ENCODE measurements at regions not wholly inside any gene's neighbourhood (a gene's known extent, or its start where the extent isn't known, plus 50 kb on each side); places are given as distances from the start of the nearest gene placed in this dataset.

DNA sequence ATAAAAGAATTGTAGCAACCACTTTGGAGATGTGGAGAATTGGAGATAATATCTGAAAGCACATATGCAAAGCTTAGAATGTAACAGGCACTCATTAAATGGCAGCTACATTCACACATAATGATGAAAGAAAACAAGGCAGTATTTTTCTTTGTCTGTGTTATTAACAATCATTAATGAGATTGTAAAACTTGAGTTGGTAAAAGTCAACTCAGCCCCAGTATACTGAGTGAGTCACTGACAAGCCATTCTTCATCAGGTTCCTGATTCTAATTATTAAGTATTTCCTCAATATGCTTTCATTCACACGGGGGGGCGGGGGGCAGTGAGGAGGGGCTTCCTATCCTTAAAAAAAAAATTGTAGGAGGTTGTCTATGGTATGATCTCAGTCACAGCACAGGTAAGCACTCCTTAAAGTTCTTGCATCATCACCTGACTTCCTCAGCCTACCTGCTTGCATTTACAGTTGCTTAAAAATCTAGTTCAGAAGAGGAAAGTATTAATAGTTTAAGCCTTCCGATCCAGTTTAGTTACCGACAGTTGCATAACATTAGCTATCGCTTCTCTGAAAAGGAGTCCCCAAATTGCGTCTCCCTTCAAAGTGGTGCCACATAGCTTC, 379.8 kb downstream of the EFNA5 start:
- ChIA-PET CTCF (interaction anchor here in 1 of 2 donors (0.7 kb wide), 1 partner anchor 1988 kb away, joined by 4 read pairs; no protein-coding TSS in a partner anchor), POLR2A (interaction anchor here in 1 of 2 donors (0.6 kb wide), 1 partner anchor 296 kb away, joined by 3 read pairs; no protein-coding TSS in a partner anchor)
- 100% methylated on average over 4 of the region's 6 CpGs for WGBS (ENCODE audit: insufficient coverage)
- H3K4me1 Mint-ChIP-seq, result peaks cover 0 to 4% (median 4%) of the 10 kb centered on the region in 3 donors
- no peaks in the 10 kb centered on the region for H3K36me3 Mint-ChIP-seq
- H3K4me3 Mint-ChIP-seq, result no peak overlapping the region
- no peaks in the 10 kb centered on the region for H3K9me3 ChIP-seq
- H3K36me3 ChIP-seq (ENCODE audit: control insufficient read depth in 2 of 2, extremely low read depth in 1 of 2, insufficient read depth in 1 of 2, low read length in 1 of 2), result no peaks in the 10 kb centered on the region
- H3K27ac Mint-ChIP-seq, result no peak overlapping the region
- H3K9me3 Mint-ChIP-seq, result peaks cover 0 to 6% (median 2%) of the 10 kb centered on the region in 3 donors
- peaks cover 0 to 3% of the 10 kb centered on the region in 2 experiments for H3K4me1 ChIP-seq (ENCODE audit: control insufficient read depth in 1 of 2, extremely low read depth in 1 of 2, insufficient read depth in 2 of 2, low read length in 2 of 2)
- H3K4me3 ChIP-seq (ENCODE audit: control insufficient read depth in 1 of 2, extremely low read depth in 1 of 2, low read length in 1 of 2), result no peak overlapping the region
- peaks cover 6 to 8% of the 10 kb centered on the region in 2 donors for H3K27me3 Mint-ChIP-seq
- no peak overlapping the region for H3K27ac ChIP-seq (ENCODE audit: low read length)
- no peak for ATAC-seq (replicated peaks in 1 of 4)
- no peaks in the 10 kb centered on the region for H3K27me3 ChIP-seq (replicated peaks in 1 of 2; ENCODE audit: control insufficient read depth in 2 of 2, extremely low read depth in 1 of 2, insufficient read depth in 2 of 2, low read length in 1 of 2)
- no peak for DNase-seq

DNA sequence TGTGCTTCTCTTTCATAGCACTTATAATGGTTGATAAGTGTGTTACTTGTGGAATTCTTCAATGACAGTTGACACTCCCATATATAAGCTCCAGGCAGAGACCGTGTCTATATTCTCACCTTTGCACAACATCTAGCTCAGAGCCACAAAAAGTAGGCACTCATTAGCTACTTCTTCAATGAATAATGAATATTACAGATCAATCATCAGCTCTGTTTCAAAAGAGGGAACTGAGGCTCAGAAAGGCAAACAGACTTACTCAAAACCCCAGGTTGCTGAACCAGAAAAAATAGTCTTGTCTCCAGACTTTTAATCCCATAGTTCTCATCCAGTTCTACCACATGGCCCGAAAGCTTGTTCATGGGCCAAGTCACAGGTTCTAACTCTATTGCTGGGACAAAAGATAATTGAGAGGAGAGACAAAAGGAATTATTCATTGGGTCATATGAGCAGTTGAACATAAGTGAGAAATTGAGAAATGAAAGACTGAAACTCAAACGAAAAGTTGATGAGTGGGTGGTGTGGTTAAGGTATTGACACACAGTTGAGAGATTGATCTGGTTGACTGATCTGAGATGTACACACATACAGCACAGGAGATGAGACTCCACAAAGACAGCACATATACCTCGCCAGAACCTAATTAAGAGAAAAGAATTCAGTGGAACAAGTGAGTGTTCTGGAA, 381.6 kb downstream of the EFNA5 start:
- ATAC-seq (replicated peaks in 1 of 4), result no peak
- H3K9me3 Mint-ChIP-seq, result peaks cover 0 to 6% (median 0%) of the 10 kb centered on the region in 3 donors
- H3K27ac ChIP-seq (ENCODE audit: low read length), result no peak overlapping the region
- WGBS (ENCODE audit: insufficient coverage), result 71% methylated on average over 1 of the region's 4 CpGs
- no peaks in the 10 kb centered on the region for H3K27me3 ChIP-seq (replicated peaks in 1 of 2; ENCODE audit: control insufficient read depth in 2 of 2, extremely low read depth in 1 of 2, insufficient read depth in 2 of 2, low read length in 1 of 2)
- no peak overlapping the region for H3K4me3 ChIP-seq (ENCODE audit: control insufficient read depth in 1 of 2, extremely low read depth in 1 of 2, low read length in 1 of 2)
- CTCF ChIA-PET, result no interaction called here
- POLR2A ChIA-PET, result interaction anchor here in 1 of 2 donors (0.5 kb wide), 1 partner anchor 143 kb away, joined by 3 read pairs; no protein-coding TSS in a partner anchor
- DNase-seq, result no peak
- no peaks in the 10 kb centered on the region for H3K36me3 Mint-ChIP-seq
- no peak overlapping the region for H3K4me3 Mint-ChIP-seq
- H3K4me1 Mint-ChIP-seq, result no peaks in the 10 kb centered on the region
- H3K9me3 ChIP-seq, result no peaks in the 10 kb centered on the region
- no peaks in the 10 kb centered on the region for H3K36me3 ChIP-seq (ENCODE audit: control insufficient read depth in 2 of 2, extremely low read depth in 1 of 2, insufficient read depth in 1 of 2, low read length in 1 of 2)
- no peak overlapping the region for H3K27ac Mint-ChIP-seq
- peaks cover 0 to 3% of the 10 kb centered on the region in 2 donors for H3K27me3 Mint-ChIP-seq
- no peaks in the 10 kb centered on the region for H3K4me1 ChIP-seq (ENCODE audit: control insufficient read depth in 1 of 2, extremely low read depth in 1 of 2, insufficient read depth in 2 of 2, low read length in 2 of 2)

DNA sequence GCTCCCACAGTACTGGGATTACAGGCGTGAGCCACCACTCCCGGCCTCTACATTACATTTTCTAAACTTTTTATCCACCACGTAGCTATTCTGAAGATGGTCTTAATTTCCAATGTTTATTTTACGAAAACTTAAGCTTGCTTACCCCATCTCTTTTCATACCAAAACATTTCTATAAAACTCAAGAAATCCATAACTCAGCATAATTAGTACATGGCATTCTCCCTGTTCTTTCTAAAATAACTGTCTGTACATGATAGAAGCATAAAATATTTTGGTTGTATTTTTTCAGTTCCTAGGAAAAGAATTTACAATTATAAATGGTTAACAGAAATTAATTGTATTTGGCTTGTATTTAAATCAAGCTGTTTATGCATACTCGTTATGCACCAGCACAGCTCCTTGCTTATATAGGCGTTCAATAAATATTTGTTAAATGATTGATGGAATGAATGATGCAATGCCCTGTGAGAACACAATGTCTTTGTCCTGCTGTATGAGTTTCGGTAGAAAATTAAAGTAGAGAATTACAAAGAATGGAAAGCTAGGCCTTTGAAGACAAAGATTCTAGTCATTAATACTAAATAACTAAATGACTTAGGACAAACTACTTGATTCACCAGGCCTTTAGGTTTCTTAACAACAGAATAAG, 384.2 kb downstream of the EFNA5 start:
- WGBS (ENCODE audit: insufficient coverage), result 91% methylated on average over 4 of the region's 7 CpGs
- Mint-ChIP-seq H3K36me3 (no peaks in the 10 kb centered on the region), H3K9me3 (peaks cover 0 to 6% (median 0%) of the 10 kb centered on the region in 3 donors)

GRCh38 chr5:107285772-107286171, 385.0 kb downstream of the EFNA5 start:
- DNase-seq, result no peak
- Histone ChIP-seq H3K36me3 (ENCODE audit: control insufficient read depth in 2 of 2, extremely low read depth in 1 of 2, insufficient read depth in 1 of 2, low read length in 1 of 2) (no peaks in the 10 kb centered on the region), H3K4me3 (ENCODE audit: control insufficient read depth in 1 of 2, extremely low read depth in 1 of 2, low read length in 1 of 2) (no peak overlapping the region), H3K9me3 (no peaks in the 10 kb centered on the region), H3K27ac (ENCODE audit: low read length) (no peak overlapping the region), H3K4me1 (ENCODE audit: control insufficient read depth in 1 of 2, extremely low read depth in 1 of 2, insufficient read depth in 2 of 2, low read length in 2 of 2) (no peaks in the 10 kb centered on the region), H3K27me3 (replicated peaks in 1 of 2; ENCODE audit: control insufficient read depth in 2 of 2, extremely low read depth in 1 of 2, insufficient read depth in 2 of 2, low read length in 1 of 2) (no peaks in the 10 kb centered on the region)
- Mint-ChIP-seq H3K36me3 (no peaks in the 10 kb centered on the region), H3K4me3 (no peak overlapping the region), H3K27ac (no peak overlapping the region), H3K9me3 (peaks cover 0 to 6% (median 0%) of the 10 kb centered on the region in 3 donors), H3K4me1 (no peaks in the 10 kb centered on the region), H3K27me3 (peaks cover 0 to 9% of the 10 kb centered on the region in 2 donors)
- CTCF ChIA-PET, result no interaction called here
- no peak for ATAC-seq (replicated peaks in 1 of 4)
- POLR2A ChIA-PET, result no interaction called here
- 56% methylated on average over 1 of the region's 6 CpGs for WGBS (ENCODE audit: insufficient coverage)

More for the DNA sequence above, 384.2 kb downstream of the EFNA5 start:
- no peaks in the 10 kb centered on the region for H3K36me3 ChIP-seq (ENCODE audit: control insufficient read depth in 2 of 2, extremely low read depth in 1 of 2, insufficient read depth in 1 of 2, low read length in 1 of 2)
- Mint-ChIP-seq H3K4me3 (no peak overlapping the region), H3K4me1 (no peaks in the 10 kb centered on the region), H3K27me3 (peaks cover 0 to 9% of the 10 kb centered on the region in 2 donors), H3K27ac (no peak overlapping the region)
- no peak for DNase-seq
- no peaks in the 10 kb centered on the region for H3K4me1 ChIP-seq (ENCODE audit: control insufficient read depth in 1 of 2, extremely low read depth in 1 of 2, insufficient read depth in 2 of 2, low read length in 2 of 2)
- no peak overlapping the region for H3K27ac ChIP-seq (ENCODE audit: low read length)
- ChIA-PET POLR2A (no interaction called here), CTCF (interaction anchor here in 1 of 2 donors (0.6 kb wide), 1 partner anchor 64 kb away, joined by 3 read pairs; no protein-coding TSS in a partner anchor)
- no peak overlapping the region for H3K4me3 ChIP-seq (ENCODE audit: control insufficient read depth in 1 of 2, extremely low read depth in 1 of 2, low read length in 1 of 2)
- ATAC-seq (replicated peaks in 1 of 4), result no peak
- H3K9me3 ChIP-seq, result no peaks in the 10 kb centered on the region
- H3K27me3 ChIP-seq (replicated peaks in 1 of 2; ENCODE audit: control insufficient read depth in 2 of 2, extremely low read depth in 1 of 2, insufficient read depth in 2 of 2, low read length in 1 of 2), result no peaks in the 10 kb centered on the region

- H3K27me3 Mint-ChIP-seq, result peaks cover 0 to 9% of the 10 kb centered on the region in 2 donors
- no peaks in the 10 kb centered on the region for H3K9me3 ChIP-seq
- H3K4me1 ChIP-seq (ENCODE audit: control insufficient read depth in 1 of 2, extremely low read depth in 1 of 2, insufficient read depth in 2 of 2, low read length in 2 of 2), result no peaks in the 10 kb centered on the region
- no peak overlapping the region for H3K4me3 ChIP-seq (ENCODE audit: control insufficient read depth in 1 of 2, extremely low read depth in 1 of 2, low read length in 1 of 2)
- ChIA-PET CTCF (no interaction called here), POLR2A (no interaction called here)
- ATAC-seq (replicated peaks in 1 of 4) (no peak), DNase-seq (no peak)
- no peaks in the 10 kb centered on the region for H3K4me1 Mint-ChIP-seq
- H3K27ac ChIP-seq (ENCODE audit: low read length), result no peak overlapping the region
- no peak overlapping the region for H3K4me3 Mint-ChIP-seq
- H3K9me3 Mint-ChIP-seq, result peaks cover 0 to 6% (median 0%) of the 10 kb centered on the region in 3 donors
- H3K36me3 Mint-ChIP-seq, result no peaks in the 10 kb centered on the region
- 60% methylated on average over 1 of the region's 3 CpGs for WGBS (ENCODE audit: insufficient coverage)
- no peaks in the 10 kb centered on the region for H3K27me3 ChIP-seq (replicated peaks in 1 of 2; ENCODE audit: control insufficient read depth in 2 of 2, extremely low read depth in 1 of 2, insufficient read depth in 2 of 2, low read length in 1 of 2)
- H3K36me3 ChIP-seq (ENCODE audit: control insufficient read depth in 2 of 2, extremely low read depth in 1 of 2, insufficient read depth in 1 of 2, low read length in 1 of 2), result no peaks in the 10 kb centered on the region
- no peak overlapping the region for H3K27ac Mint-ChIP-seq
These were observed 385.8 kb downstream of the EFNA5 start for GRCh38 chr5:107284822-107285525.

DNA sequence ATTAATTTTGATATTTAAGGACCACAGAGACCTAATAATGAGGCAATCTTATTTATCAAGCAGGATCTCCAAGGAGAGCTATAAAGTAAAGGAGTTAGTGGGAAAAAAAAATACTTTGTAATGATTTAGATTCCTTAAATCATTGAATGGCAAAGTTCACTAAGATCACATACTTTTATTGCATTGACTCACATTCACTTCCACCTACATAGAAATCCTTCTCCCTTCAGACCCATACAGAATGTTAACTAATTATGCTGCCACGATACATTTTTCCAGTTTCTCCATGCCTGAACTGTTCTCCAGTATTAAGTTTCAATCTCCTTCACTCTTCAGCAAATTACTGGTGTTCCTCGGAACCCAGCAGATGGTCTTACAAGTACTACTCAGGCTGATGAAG, 388.7 kb downstream of the EFNA5 start:
- CTCF ChIA-PET, result no interaction called here

More for the DNA sequence above, 388.7 kb downstream of the EFNA5 start:
- no peaks in the 10 kb centered on the region for H3K36me3 Mint-ChIP-seq
- H3K4me1 Mint-ChIP-seq, result no peaks in the 10 kb centered on the region
- H3K9me3 Mint-ChIP-seq, result no peaks in the 10 kb centered on the region
- Histone ChIP-seq H3K27me3 (replicated peaks in 1 of 2; ENCODE audit: control insufficient read depth in 2 of 2, extremely low read depth in 1 of 2, insufficient read depth in 2 of 2, low read length in 1 of 2) (no peaks in the 10 kb centered on the region), H3K4me3 (ENCODE audit: control insufficient read depth in 1 of 2, extremely low read depth in 1 of 2, low read length in 1 of 2) (no peak overlapping the region), H3K36me3 (ENCODE audit: control insufficient read depth in 2 of 2, extremely low read depth in 1 of 2, insufficient read depth in 1 of 2, low read length in 1 of 2) (no peaks in the 10 kb centered on the region), H3K9me3 (no peaks in the 10 kb centered on the region), H3K4me1 (ENCODE audit: control insufficient read depth in 1 of 2, extremely low read depth in 1 of 2, insufficient read depth in 2 of 2, low read length in 2 of 2) (no peaks in the 10 kb centered on the region), H3K27ac (ENCODE audit: low read length) (no peak overlapping the region)
- H3K27ac Mint-ChIP-seq, result no peak overlapping the region
- peaks cover 0 to 9% of the 10 kb centered on the region in 2 donors for H3K27me3 Mint-ChIP-seq
- no peak overlapping the region for H3K4me3 Mint-ChIP-seq
- POLR2A ChIA-PET, result no interaction called here
- DNase-seq (no peak), ATAC-seq (replicated peaks in 1 of 4) (no peak)
- WGBS (ENCODE audit: insufficient coverage), result 100% methylated on average over 1 of the region's 2 CpGs

All from T-cell (primary cell).